SW 1271 (cell line): ENCODE measurements at regions not wholly inside any gene's neighbourhood (a gene's known extent, or its start where the extent isn't known, plus 50 kb on each side); places are given as distances from the start of the nearest gene placed in this dataset.
"Not testable (repeated sequence)": the region's sequence is repeated elsewhere in the genome, so short reads cannot be mapped to it uniquely, and the experiment has no call there.

Experiments used
- DNase-seq, 2 experiments: peaks; one replicate each; lab custom pipeline; 2025; lab: John Stamatoyannopoulos, UW

DNA sequence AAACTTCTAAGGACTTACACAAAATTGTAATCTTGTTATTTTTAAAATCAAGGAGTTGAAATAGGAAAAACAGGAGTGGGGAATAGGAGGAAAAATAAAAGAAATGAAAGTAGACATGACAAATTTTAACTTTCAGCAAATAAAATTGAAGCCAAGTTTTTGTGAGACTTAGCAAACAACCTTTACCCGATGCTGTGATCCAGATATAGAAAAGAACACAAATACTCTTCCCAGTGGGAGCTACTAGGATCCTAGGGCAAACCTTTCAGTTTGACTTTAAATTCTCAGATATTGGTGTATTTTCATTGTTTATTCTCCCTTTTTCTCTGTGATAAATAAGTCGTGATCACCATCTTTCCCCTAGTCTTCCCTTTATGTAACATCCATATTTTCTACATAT, 968.7 kb upstream of the CITED2 start:
- DNase-seq, result no peak

DNA sequence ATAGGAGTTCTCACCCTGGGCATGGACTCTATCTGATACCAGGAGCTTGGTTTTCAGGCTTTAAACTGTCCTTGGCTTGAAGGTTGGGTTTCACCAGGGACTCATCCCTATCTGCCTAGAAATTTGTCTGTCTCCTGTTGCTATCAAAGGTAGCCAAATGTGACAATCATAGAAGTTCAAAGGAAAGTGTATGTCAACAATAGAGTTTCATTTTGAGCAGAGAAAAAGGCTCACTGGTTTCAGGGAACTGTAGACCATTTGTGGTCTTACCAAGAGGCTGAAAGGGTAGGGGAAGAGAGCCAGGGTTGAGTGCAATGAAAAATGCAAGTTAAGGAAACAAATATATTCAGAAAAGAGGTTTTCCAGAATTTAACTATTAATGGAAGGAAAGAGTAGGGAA, 966.8 kb upstream of the CITED2 start:
- no peak for DNase-seq

GRCh38 chr6:140340795-140341194, 966.3 kb upstream of the CITED2 start:
- DNase-seq, result no peak

DNA sequence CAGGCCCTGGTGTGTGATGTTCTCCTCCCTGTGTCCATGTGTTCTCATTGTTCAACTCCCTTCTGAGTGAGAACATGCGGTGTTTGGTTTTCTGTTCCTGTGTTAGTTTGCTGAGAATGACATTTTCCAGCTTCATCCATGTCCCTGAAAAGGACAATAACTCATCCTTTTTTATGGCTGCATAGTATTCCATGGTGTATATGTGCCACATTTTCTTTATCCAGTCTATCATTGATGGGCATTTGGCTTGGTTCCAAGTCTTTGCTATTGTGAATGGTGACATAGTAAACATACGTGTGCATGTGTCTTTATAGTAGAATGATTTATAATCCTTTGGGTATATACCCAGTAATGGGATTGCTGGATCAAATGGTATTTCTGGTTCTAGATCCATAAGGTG, 964.6 kb upstream of the CITED2 start:
- DNase-seq, result not testable (repeated sequence)

GRCh38 chr6:140321891-140322290, 947.4 kb upstream of the CITED2 start:
- no peak for DNase-seq

DNA sequence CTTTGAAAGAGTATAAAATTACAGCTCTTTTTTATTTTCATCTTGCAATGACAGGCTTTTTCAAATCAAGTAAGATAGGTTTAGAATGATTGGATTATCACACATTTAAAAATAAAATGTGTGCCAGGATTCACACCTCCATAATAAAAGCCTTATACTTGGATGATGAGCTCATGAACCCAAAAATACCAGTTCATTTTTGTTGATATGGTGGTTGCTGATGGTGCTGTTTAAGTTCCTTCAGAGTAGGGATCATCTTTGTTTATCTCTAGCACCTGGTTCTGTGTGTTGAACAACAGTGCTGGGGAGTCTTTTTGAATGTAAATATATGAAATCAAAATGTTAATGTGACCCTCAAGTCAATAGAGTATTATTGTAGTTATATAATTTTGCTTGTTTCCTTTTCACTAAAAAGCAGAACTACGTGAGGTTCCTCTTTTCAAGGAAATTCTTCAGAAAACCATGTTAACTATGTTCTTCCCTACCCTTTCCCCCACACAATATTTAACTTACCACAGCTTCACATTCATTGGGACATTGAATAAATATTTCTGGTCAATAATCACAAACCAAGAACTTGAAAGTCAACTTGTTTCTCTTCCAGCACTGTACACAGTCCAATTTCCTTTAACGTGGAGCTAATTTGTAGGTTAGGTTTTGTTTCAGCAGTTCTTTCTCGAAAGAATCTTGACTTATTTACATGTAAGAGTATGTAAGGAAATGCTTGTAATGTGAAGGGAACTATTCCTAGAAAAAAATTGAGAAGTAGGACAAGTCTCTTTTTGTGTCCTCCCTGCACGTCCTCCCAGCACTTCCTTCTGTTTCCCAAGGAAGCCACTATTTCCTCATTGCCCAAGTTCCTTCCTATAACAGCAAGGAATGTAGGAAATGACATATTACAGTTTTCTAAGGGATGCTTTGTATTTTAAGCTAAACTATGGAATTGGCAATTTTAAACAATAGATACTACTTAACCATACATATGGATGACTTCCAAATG, 945.9 kb upstream of the CITED2 start:
- no peak for DNase-seq

- DNase-seq, result no peak
Measured at GRCh38 chr6:140319209-140319608, 944.8 kb upstream of the CITED2 start.

DNA sequence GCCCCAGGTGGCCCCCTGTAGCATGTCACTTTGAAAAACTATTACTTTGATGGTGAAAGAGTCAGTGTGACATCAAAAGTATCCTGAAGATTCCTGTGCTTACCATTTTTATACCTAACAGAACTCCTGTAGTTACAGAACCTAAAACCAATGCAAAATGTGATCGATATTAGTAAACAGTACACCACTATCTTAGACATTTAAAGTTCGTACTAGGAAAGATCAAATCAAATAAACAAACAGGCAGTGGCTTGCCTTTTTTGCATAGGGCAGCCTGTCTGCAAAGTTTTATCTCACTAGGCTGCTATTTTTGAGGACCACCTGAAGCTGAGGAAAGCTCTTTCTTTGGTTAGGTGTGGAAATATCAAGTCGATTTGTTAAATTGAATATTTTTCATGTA, 944.0 kb upstream of the CITED2 start:
- DNase-seq, result no peak

DNA sequence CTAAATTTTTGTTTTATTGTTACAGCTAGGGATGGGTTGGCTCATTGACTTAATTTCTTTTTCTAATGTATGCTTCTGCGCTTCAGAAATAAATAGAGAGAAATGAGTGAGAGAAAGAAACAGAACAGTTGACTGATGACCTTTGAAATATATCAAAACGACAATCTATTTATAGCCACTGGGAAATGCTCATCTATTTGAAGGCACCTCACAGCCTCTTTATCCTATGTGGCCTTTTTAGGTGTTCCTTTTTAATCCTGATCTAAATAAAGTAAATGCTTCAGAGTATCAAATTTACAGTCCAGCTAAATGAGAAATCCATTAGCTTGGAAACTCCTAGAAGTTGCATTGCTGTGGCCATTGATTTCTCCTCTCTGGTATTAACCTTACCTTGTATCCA, 943.5 kb upstream of the CITED2 start:
- no peak for DNase-seq

GRCh38 chr6:140316966-140317365, 942.5 kb upstream of the CITED2 start:
- no peak for DNase-seq

DNA sequence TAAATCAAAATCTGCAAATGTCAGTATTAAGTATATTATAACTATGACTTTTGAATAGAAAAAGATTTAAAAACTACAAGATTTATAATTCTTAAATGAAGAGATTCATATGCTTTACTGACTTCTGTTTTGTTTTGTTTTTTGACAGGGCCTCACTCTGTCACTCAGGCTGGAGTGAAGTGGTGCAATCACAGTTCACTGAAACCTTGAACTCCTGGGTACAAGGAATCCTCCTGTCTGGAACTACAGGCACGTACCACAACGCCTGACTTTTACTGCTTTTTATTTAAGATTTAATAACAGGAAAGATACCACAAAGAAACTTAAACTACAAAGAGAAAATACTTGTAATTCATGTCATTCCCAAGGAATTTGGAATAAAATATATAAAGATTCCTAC, 940.2 kb upstream of the CITED2 start:
- DNase-seq, result no peak

DNA sequence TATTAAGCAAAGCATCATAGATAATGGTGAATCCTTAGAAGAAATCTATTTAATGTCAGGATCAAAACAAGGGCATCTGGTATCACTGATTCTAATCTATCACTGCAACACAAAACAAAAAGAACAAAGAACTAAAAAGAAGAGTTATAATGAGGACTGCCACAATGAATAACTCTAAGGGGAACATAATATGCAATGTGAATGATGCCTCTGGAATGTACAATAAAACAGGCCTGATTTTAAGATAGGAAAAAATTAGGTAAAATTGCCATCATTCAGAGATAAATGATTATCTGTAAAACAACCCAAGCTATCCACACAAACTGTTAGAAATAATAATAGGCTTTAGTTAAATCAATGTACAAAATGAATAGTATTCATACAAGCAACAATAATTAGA, 936.7 kb upstream of the CITED2 start:
- no peak for DNase-seq

DNA sequence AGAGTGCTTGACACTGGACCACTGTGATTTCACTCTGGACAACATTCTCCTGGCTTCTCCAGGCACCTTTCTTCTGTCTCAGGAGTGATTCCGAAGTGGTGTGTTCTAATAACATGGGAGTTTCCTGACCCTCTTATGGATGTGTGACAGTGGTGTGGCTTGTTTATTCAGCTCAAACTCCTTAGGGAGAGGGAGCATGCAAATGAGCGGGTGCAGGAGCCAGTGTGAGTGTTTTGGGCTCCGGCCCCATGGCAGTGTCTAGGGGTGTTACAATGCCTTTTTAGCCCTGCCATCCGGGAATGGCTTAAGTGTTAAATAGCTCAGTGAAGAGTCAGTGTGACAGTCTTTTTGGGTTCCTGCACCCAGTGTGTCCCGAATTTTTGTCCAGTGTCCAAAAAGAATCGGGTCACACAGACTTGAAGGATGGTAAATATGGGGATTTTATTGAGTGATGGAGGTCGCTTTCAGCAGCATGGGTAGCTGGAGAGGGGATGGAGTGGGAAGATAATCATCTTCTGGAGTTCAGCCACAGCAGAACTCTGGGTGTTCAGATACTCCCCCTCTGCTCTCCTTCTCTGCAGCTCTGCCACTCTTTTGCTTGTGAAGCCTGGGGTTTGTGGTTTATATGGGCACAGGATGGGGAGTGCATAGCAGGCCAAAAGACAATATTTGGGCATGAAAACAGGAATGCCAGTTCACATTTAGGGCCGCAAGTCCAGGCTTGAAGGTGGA, 928.9 kb upstream of the CITED2 start:
- no peak for DNase-seq

GRCh38 chr6:140300331-140300730, 925.9 kb upstream of the CITED2 start:
- no peak for DNase-seq

GRCh38 chr6:140289186-140289585, 914.7 kb upstream of the CITED2 start:
- no peak for DNase-seq

- no peak for DNase-seq
Measured at GRCh38 chr6:140285998-140286690, 911.7 kb upstream of the CITED2 start.

- DNase-seq, result no peak
Measured at GRCh38 chr6:140285471-140285870, 911.0 kb upstream of the CITED2 start.

DNA sequence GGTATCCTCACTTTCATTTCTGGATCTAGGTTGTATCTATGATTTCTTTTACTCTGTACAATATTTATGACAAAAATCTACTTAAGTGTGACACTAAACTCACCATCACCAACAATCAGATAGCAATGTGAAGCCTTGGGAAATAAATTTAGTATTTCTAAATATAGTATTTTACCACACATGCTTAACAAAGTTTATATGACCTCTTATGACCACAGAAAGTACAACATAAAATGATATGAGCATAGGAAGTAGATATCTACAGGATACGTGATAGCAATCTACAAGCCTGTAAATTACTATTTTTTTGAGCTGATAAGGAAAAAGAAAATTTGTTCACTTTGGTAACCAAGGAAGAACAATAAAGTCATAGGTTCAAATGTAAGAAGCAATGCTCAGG, 910.4 kb upstream of the CITED2 start:
- DNase-seq, result no peak

- no peak for DNase-seq
Measured at GRCh38 chr6:140283197-140283596, 908.7 kb upstream of the CITED2 start.

DNA sequence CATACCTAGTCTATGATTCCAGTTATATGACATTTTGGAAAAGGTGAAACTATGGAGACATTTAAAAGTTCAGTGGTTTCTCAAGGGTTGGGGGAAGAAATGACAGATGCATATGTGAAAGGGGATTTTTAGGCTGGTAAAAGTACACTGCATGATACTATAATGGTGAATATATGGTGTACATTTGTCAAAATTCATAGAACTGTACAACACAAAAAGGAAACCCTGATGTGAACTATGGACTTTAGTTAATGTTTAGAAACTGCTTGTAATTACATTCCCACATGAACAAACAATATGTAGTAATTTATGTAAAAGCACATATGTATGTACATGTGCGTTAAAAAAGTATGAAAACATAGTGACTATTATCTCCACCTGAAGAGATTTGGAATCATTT, 907.3 kb upstream of the CITED2 start:
- no peak for DNase-seq

GRCh38 chr6:140281236-140281635, 906.8 kb upstream of the CITED2 start:
- no peak for DNase-seq

GRCh38 chr6:140276719-140277118, 902.3 kb upstream of the CITED2 start:
- DNase-seq, result no peak

DNA sequence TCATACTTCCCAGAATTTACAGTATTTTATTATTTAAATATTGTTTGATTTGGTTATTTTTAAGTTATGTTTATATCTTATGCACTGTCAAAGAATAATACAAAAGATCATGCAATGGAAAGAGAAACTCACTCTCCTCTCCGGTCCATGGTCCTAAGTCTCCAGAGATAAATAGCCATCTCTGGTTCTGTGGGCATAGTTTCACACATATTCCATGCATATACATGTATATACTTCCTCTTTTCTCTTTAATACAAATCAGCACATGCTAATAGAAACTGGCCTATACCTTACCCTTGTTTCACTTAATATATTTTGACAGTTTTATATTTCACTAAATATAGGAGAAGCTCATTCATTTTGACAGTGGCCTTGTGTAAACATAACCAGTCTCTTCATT, 901.7 kb upstream of the CITED2 start:
- no peak for DNase-seq
